Esophagus (tissue), 2 donors: ENCODE measurements at regions not wholly inside any gene's neighbourhood (a gene's known extent, or its start where the extent isn't known, plus 50 kb on each side); places are given as distances from the start of the nearest gene placed in this dataset.

ENCODE experiments used
- H3K27ac ChIP-seq, 2 donors: one replicate each; pipeline ENCODE4 v1.5.1; 2013; ENCODE audit warnings: low read depth in 2 of 2, mild to moderate bottlenecking in 2 of 2, inconsistent platforms in 1 of 2, low read length in 1 of 2, moderate library complexity in 1 of 2
- H3K27me3 ChIP-seq, 2 donors: one replicate each; pipeline ENCODE4 v1.6.1; 2013; ENCODE audit warnings: low read length in 2 of 2, control low read depth in 1 of 2, mild to moderate bottlenecking in 1 of 2; ENCODE audit not compliant: insufficient read depth in 2 of 2, control insufficient read depth in 1 of 2
- H3K36me3 ChIP-seq, 2 donors: one replicate each; pipeline ENCODE4 v1.6.1; 2013; ENCODE audit warnings: low read length in 1 of 2; ENCODE audit not compliant: control insufficient read depth in 2 of 2, insufficient read depth in 2 of 2
- H3K4me1 ChIP-seq, 2 donors: one replicate each; pipeline ENCODE4 v1.6.1; 2013; ENCODE audit warnings: low read length in 1 of 2; ENCODE audit not compliant: control insufficient read depth in 2 of 2, insufficient read depth in 2 of 2
- H3K4me3 ChIP-seq, 2 donors: one replicate each; pipeline ENCODE4 v1.5.1; 2013; ENCODE audit warnings: low read length in 2 of 2, mild to moderate bottlenecking in 2 of 2, low read depth in 1 of 2, moderate library complexity in 1 of 2
- H3K9me3 ChIP-seq, 2 donors: one replicate each; pipeline ENCODE4 v1.6.1; 2013; ENCODE audit warnings: mild to moderate bottlenecking in 2 of 2, low read depth in 1 of 2, low read length in 1 of 2, moderate library complexity in 1 of 2; ENCODE audit not compliant: control insufficient read depth in 2 of 2, insufficient read depth in 1 of 2
- WGBS, 2 donors: extraction: QIAGEN DNeasy Blood & Tissue Kit; methylation state at CpG; one replicate each; pipeline ENCODE4 v1.1.7; 2013; 5-methylcytosine and 5-hydroxymethylcytosine counted together
- donor health status: healthy with polysubstance abuse.
- donor health status: Bipolar disorder and iron deficiency.

GRCh38 chr7:80563561-80564327 lies 51.9 kb upstream of the GNAT3 start:
- H3K36me3 ChIP-seq = no peaks in the 10 kb centered on the region
- no peak overlapping the region for H3K27ac ChIP-seq
- peaks cover 0 to 3% of the 10 kb centered on the region in 2 donors for H3K9me3 ChIP-seq
- 67 to 71% methylated on average over 7 of the region's 7 CpGs for WGBS, 2 donors
- H3K27me3 ChIP-seq = no peaks in the 10 kb centered on the region
- H3K4me3 ChIP-seq = no peak overlapping the region
- H3K4me1 ChIP-seq = no peaks in the 10 kb centered on the region

- H3K27ac ChIP-seq = no peak overlapping the region
- no peaks in the 10 kb centered on the region for H3K4me1 ChIP-seq
- 92 to 93% methylated on average over 3 of the region's 3 CpGs for WGBS, 2 donors
- H3K4me3 ChIP-seq = no peak overlapping the region
- H3K27me3 ChIP-seq = no peaks in the 10 kb centered on the region
- no peaks in the 10 kb centered on the region for H3K36me3 ChIP-seq
- H3K9me3 ChIP-seq = peaks cover 0 to 3% of the 10 kb centered on the region in 2 donors
These were observed 53.7 kb upstream of the GNAT3 start for GRCh38 chr7:80565554-80565953.

- WGBS, 2 donors = 89 to 93% methylated on average over 4 of the region's 4 CpGs
- no peaks in the 10 kb centered on the region for H3K36me3 ChIP-seq
- no peak overlapping the region for H3K27ac ChIP-seq
- H3K9me3 ChIP-seq = no peaks in the 10 kb centered on the region
- H3K27me3 ChIP-seq = no peaks in the 10 kb centered on the region
- no peak overlapping the region for H3K4me3 ChIP-seq
- H3K4me1 ChIP-seq = no peaks in the 10 kb centered on the region
These were observed 56.8 kb upstream of the CD36 start for GRCh38 chr7:80581486-80582260.

GRCh38 chr7:80583901-80584300 lies 54.5 kb upstream of the CD36 start:
- Histone ChIP-seq H3K9me3 (no peaks in the 10 kb centered on the region), H3K4me3 (no peak overlapping the region), H3K27me3 (no peaks in the 10 kb centered on the region), H3K27ac (peak overlapping the region in 1 of 2 donors; percentile 42), H3K4me1 (no peaks in the 10 kb centered on the region), H3K36me3 (no peaks in the 10 kb centered on the region)
- WGBS, 2 donors = 44 to 48% methylated on average over 2 of the region's 2 CpGs

GRCh38 chr7:80584778-80585177 lies 53.7 kb upstream of the CD36 start:
- Histone ChIP-seq H3K36me3 (no peaks in the 10 kb centered on the region), H3K4me1 (no peaks in the 10 kb centered on the region), H3K27ac (no peak overlapping the region), H3K9me3 (no peaks in the 10 kb centered on the region), H3K27me3 (no peaks in the 10 kb centered on the region), H3K4me3 (no peak overlapping the region)

- no peaks in the 10 kb centered on the region for H3K36me3 ChIP-seq
- no peak overlapping the region for H3K27ac ChIP-seq
- WGBS, 2 donors = 39 to 58% methylated on average over 1 of the region's 1 CpG
- no peak overlapping the region for H3K4me3 ChIP-seq
- H3K4me1 ChIP-seq = no peaks in the 10 kb centered on the region
- H3K27me3 ChIP-seq = no peaks in the 10 kb centered on the region
- no peaks in the 10 kb centered on the region for H3K9me3 ChIP-seq
These were observed 50.9 kb upstream of the CD36 start for GRCh38 chr7:80587538-80587937.

- H3K4me1 ChIP-seq = no peaks in the 10 kb centered on the region
- no peak overlapping the region for H3K4me3 ChIP-seq
- no peak overlapping the region for H3K27ac ChIP-seq
- H3K9me3 ChIP-seq = no peaks in the 10 kb centered on the region
- no peaks in the 10 kb centered on the region for H3K36me3 ChIP-seq
- 76 to 83% methylated on average over 3 of the region's 3 CpGs for WGBS, 2 donors
- H3K27me3 ChIP-seq = no peaks in the 10 kb centered on the region
These were observed 49.9 kb upstream of the CD36 start for GRCh38 chr7:80588591-80588990.
